ENCODE measurements at regions not wholly inside any gene's neighbourhood (a gene's known extent, or its start where the extent isn't known, plus 50 kb on each side); places are given as distances from the start of the nearest gene placed in this dataset.
"Not testable (repeated sequence)": the region's sequence is repeated elsewhere in the genome, so short reads cannot be mapped to it uniquely, and the experiment has no call there.

- no peak for DNase-seq
Measured at GRCh38 chr17:30584810-30585209, 107.6 kb downstream of the GOSR1 start.

- no peak for DNase-seq
Measured at GRCh38 chr17:30580916-30581315, 103.7 kb downstream of the GOSR1 start.

GRCh38 chr17:30579610-30580315 lies 102.6 kb downstream of the GOSR1 start:
- DNase-seq, result no peak

GRCh38 chr17:30578015-30578717 lies 101.0 kb downstream of the GOSR1 start:
- not testable (repeated sequence) for DNase-seq

Data from cortex of kidney (tissue), 1 donor.